ENCODE measurements at regions not wholly inside any gene's neighbourhood (a gene's known extent, or its start where the extent isn't known, plus 50 kb on each side); places are given as distances from the start of the nearest gene placed in this dataset.

- TF ChIP-seq CBX8 (IDR thresholded peaks at IDR 0.05; ENCODE audit: borderline replicate concordance, low read depth, low read length) (no peak), TEAD4 (IDR thresholded peaks at IDR 0.05; ENCODE audit: low read depth, low read length) (no peak), CTCF (IDR thresholded peaks at IDR 0.05; ENCODE audit: control extremely low read depth in 1 of 3, insufficient read depth in 1 of 3, low read depth in 1 of 3, low read length in 3 of 3) (no peak), EZH2 (IDR thresholded peaks at IDR 0.05; ENCODE audit: low read depth, low read length, severe bottlenecking) (no peak), YY1 (IDR thresholded peaks at IDR 0.05; ENCODE audit: low read depth, low read length) (no peak), ZNF274 (IDR thresholded peaks at IDR 0.05; ENCODE audit: borderline replicate concordance, extremely low read depth, low read length) (no peak), BCL11A (IDR thresholded peaks at IDR 0.05; ENCODE audit: low read depth in 2 of 2, low read length in 2 of 2) (no peak)
- TF ChIP-seq, protein P1, sequence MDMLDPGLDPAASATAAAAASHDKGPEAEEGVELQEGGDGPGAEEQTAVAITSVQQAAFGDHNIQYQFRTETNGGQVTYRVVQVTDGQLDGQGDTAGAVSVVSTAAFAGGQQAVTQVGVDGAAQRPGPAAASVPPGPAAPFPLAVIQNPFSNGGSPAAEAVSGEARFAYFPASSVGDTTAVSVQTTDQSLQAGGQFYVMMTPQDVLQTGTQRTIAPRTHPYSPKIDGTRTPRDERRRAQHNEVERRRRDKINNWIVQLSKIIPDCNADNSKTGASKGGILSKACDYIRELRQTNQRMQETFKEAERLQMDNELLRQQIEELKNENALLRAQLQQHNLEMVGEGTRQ (IDR thresholded peaks at IDR 0.05; ENCODE audit: low read length): no peak
Observed at GRCh38 chr2:15875969-15876705, 64.2 kb upstream of the MYCN start.
